Neuronal stem cell (in vitro differentiated cells): ENCODE measurements at regions not wholly inside any gene's neighbourhood (a gene's known extent, or its start where the extent isn't known, plus 50 kb on each side); places are given as distances from the start of the nearest gene placed in this dataset.

ENCODE experiments used
- DNase-seq: peaks from one replicate; pipeline ENCODE4 v3.0.0-alpha.2; 2013; ENCODE audit warnings: low spot score
- H2AFZ ChIP-seq: one replicate; pipeline ENCODE4 v1.6.1; 2013; ENCODE audit warnings: mild to moderate bottlenecking, low read length, inconsistent platforms
- H2AK5ac ChIP-seq: 2 replicates; pipeline ENCODE4 v1.6.1; 2013; ENCODE audit warnings: low read depth, mild to moderate bottlenecking, inconsistent platforms, low read length, moderate library complexity, mixed read lengths
- H2BK120ac ChIP-seq: 2 replicates; pipeline ENCODE4 v1.6.1; 2013; ENCODE audit warnings: low read depth, mild to moderate bottlenecking, inconsistent platforms, low read length, moderate library complexity, mixed read lengths
- H2BK12ac ChIP-seq: one replicate; pipeline ENCODE4 v1.6.1; 2013; ENCODE audit warnings: low read length, inconsistent platforms
- H2BK15ac ChIP-seq: 2 replicates; pipeline ENCODE4 v1.6.1; 2013; ENCODE audit warnings: mild to moderate bottlenecking, low read length, inconsistent platforms, mixed read lengths
- H2BK5ac ChIP-seq: one replicate; pipeline ENCODE4 v1.6.1; 2013; ENCODE audit warnings: inconsistent platforms, mild to moderate bottlenecking, low read length, moderate library complexity
- H3K14ac ChIP-seq: one replicate; pipeline ENCODE4 v1.6.1; 2013; ENCODE audit warnings: low read length, inconsistent platforms
- H3K18ac ChIP-seq: 2 replicates; pipeline ENCODE4 v1.6.1; 2013; ENCODE audit warnings: low read length, inconsistent platforms
- H3K23ac ChIP-seq: 2 replicates; pipeline ENCODE4 v1.6.1; 2013; ENCODE audit warnings: low read depth, mild to moderate bottlenecking, mixed read lengths, low read length, inconsistent platforms; ENCODE audit not compliant: poor library complexity
- H3K27ac ChIP-seq: replicated peaks from 3 replicates; pipeline ENCODE4 v1.5.1; 2013; ENCODE audit warnings: low read length, inconsistent platforms
- H3K27me3 ChIP-seq, 3 experiments: 2 replicates each; pipeline ENCODE4 v1.6.1; 2013; ENCODE audit warnings: low read length in 3 of 3, mild to moderate bottlenecking in 2 of 3, inconsistent platforms in 1 of 3, low read depth in 1 of 3, mixed read lengths in 1 of 3, moderate library complexity in 1 of 3; ENCODE audit not compliant: control insufficient read depth in 3 of 3, insufficient read depth in 3 of 3
- H3K36me3 ChIP-seq, 2 donors: replicated peaks in 1 of 2; 2 replicates each; pipeline ENCODE4 v1.6.1; 2013; ENCODE audit warnings: low read length in 2 of 2; ENCODE audit not compliant: control insufficient read depth in 2 of 2, insufficient read depth in 2 of 2
- H3K4ac ChIP-seq: 2 replicates; pipeline ENCODE4 v1.6.1; 2013; ENCODE audit warnings: inconsistent platforms, mild to moderate bottlenecking, low read length, moderate library complexity
- H3K4me1 ChIP-seq, 2 donors: 1 replicate in 1 of 2; 2 replicates in 1 of 2; pipeline ENCODE4 v1.6.1; 2013; ENCODE audit warnings: low read length in 2 of 2, low read depth in 1 of 2; ENCODE audit not compliant: control insufficient read depth in 2 of 2, insufficient read depth in 1 of 2
- H3K4me2 ChIP-seq: one replicate; pipeline ENCODE4 v1.6.1; 2013; ENCODE audit warnings: mild to moderate bottlenecking, low read length, inconsistent platforms; ENCODE audit not compliant: insufficient read depth, poor library complexity, severe bottlenecking
- H3K4me3 ChIP-seq, 2 donors: 2 replicates each; pipeline ENCODE4 v1.5.1; 2013; ENCODE audit warnings: low read length in 2 of 2, mild to moderate bottlenecking in 2 of 2, inconsistent platforms in 1 of 2, moderate library complexity in 1 of 2
- H3K79me1 ChIP-seq: one replicate; pipeline ENCODE4 v1.6.1; 2013; ENCODE audit warnings: low read depth, mild to moderate bottlenecking, inconsistent platforms, low read length, moderate library complexity
- H3K9ac ChIP-seq: one replicate; pipeline ENCODE4 v1.6.1; 2013; ENCODE audit warnings: mild to moderate bottlenecking, low read depth, low read length, inconsistent platforms; ENCODE audit not compliant: poor library complexity
- H3K9me3 ChIP-seq, 2 donors: replicated peaks in 1 of 2; 2 replicates each; pipeline versions ENCODE3 to v1.6.1; 2013; ENCODE audit warnings: low read length in 2 of 2, mild to moderate bottlenecking in 2 of 2, inconsistent platforms in 1 of 2, low read depth in 1 of 2, mixed read lengths in 1 of 2, moderate library complexity in 1 of 2; ENCODE audit not compliant: control insufficient read depth in 2 of 2, insufficient read depth in 1 of 2
- H4K8ac ChIP-seq: one replicate; pipeline ENCODE4 v1.6.1; 2013; ENCODE audit warnings: low read depth, mild to moderate bottlenecking, inconsistent platforms, low read length, moderate library complexity
- H4K91ac ChIP-seq: one replicate; pipeline ENCODE4 v1.6.1; 2013; ENCODE audit warnings: low read length, low read depth, mild to moderate bottlenecking, inconsistent platforms; ENCODE audit not compliant: poor library complexity
- WGBS, 2 donors: extraction: QIAGEN DNeasy Blood & Tissue Kit; methylation state at CpG; one replicate each; pipeline ENCODE4 v1.1.7; 2013; ENCODE audit warnings: missing lambda C conversion rate in 2 of 2, mixed read lengths in 1 of 2; ENCODE audit not compliant: insufficient read length in 2 of 2, insufficient replicate concordance in 1 of 2; ENCODE audit errors: extremely low coverage in 2 of 2; 5-methylcytosine and 5-hydroxymethylcytosine counted together

- Histone ChIP-seq H3K9ac (no peak overlapping the region), H2AFZ (no peak overlapping the region), H3K79me1 (no peaks in the 10 kb centered on the region), H2BK120ac (no peak overlapping the region), H3K27ac (no peak overlapping the region), H3K4ac (no peak overlapping the region), H3K23ac (no peak overlapping the region), H3K4me1 (no peaks in the 10 kb centered on the region), H2BK15ac (no peak overlapping the region), H4K91ac (no peak overlapping the region), H3K4me3 (no peak overlapping the region), H2BK5ac (no peak overlapping the region), H3K9me3 (no peaks in the 10 kb centered on the region), H4K8ac (no peak overlapping the region), H3K18ac (no peak overlapping the region), H2AK5ac (no peak overlapping the region), H3K27me3 (no peaks in the 10 kb centered on the region), H3K4me2 (no peak overlapping the region), H3K36me3 (no peaks in the 10 kb centered on the region), H3K14ac (no peak overlapping the region), H2BK12ac (no peak overlapping the region)
- WGBS, 2 donors: no CpG with 5 or more reads among the region's 1 CpG
- no peak for DNase-seq
Measured at GRCh38 chr4:187424636-187425035, 570.9 kb upstream of the ZFP42 start.

- H3K23ac ChIP-seq: no peak overlapping the region
- H2BK15ac ChIP-seq: no peak overlapping the region
- no peak overlapping the region for H2BK120ac ChIP-seq
- H2AK5ac ChIP-seq: no peak overlapping the region
- no peak overlapping the region for H3K4ac ChIP-seq
- no peak overlapping the region for H2BK5ac ChIP-seq
- H3K9ac ChIP-seq: no peak overlapping the region
- no peak for DNase-seq
- H4K91ac ChIP-seq: no peak overlapping the region
- no peaks in the 10 kb centered on the region for H3K4me1 ChIP-seq
- no peak overlapping the region for H3K4me3 ChIP-seq
- no CpG with 5 or more reads among the region's 2 CpGs for WGBS, 2 donors
- no peak overlapping the region for H2BK12ac ChIP-seq
- no peaks in the 10 kb centered on the region for H3K79me1 ChIP-seq
- H4K8ac ChIP-seq: no peak overlapping the region
- no peak overlapping the region for H3K27ac ChIP-seq
- H3K9me3 ChIP-seq: no peaks in the 10 kb centered on the region
- H3K27me3 ChIP-seq: no peaks in the 10 kb centered on the region
- H3K18ac ChIP-seq: no peak overlapping the region
- H3K36me3 ChIP-seq: no peaks in the 10 kb centered on the region
- H2AFZ ChIP-seq: no peak overlapping the region
- H3K4me2 ChIP-seq: no peak overlapping the region
- no peak overlapping the region for H3K14ac ChIP-seq
Measured at GRCh38 chr4:187426511-187426910, 569.1 kb upstream of the ZFP42 start.

GRCh38 chr4:187432310-187432709 lies 563.3 kb upstream of the ZFP42 start:
- DNase-seq: no peak
- no peak overlapping the region for H3K9ac ChIP-seq
- H3K23ac ChIP-seq: no peak overlapping the region
- no peaks in the 10 kb centered on the region for H3K79me1 ChIP-seq
- H3K4me2 ChIP-seq: no peak overlapping the region
- H2BK15ac ChIP-seq: no peak overlapping the region
- no peak overlapping the region for H4K91ac ChIP-seq
- H3K4ac ChIP-seq: no peak overlapping the region
- no peak overlapping the region for H2BK120ac ChIP-seq
- no peak overlapping the region for H3K27ac ChIP-seq
- peaks cover 0 to under 1% of the 10 kb centered on the region in 2 donors for H3K9me3 ChIP-seq
- H2BK12ac ChIP-seq: no peak overlapping the region
- no peak overlapping the region for H3K14ac ChIP-seq
- no peak overlapping the region for H3K18ac ChIP-seq
- WGBS, 2 donors: no CpG with 5 or more reads among the region's 7 CpGs
- H4K8ac ChIP-seq: no peak overlapping the region
- H3K36me3 ChIP-seq: no peaks in the 10 kb centered on the region
- H3K4me1 ChIP-seq: no peaks in the 10 kb centered on the region
- H2BK5ac ChIP-seq: no peak overlapping the region
- no peak overlapping the region for H2AFZ ChIP-seq
- H3K27me3 ChIP-seq: no peaks in the 10 kb centered on the region
- H2AK5ac ChIP-seq: no peak overlapping the region
- no peak overlapping the region for H3K4me3 ChIP-seq

GRCh38 chr4:187433141-187433540 lies 562.4 kb upstream of the ZFP42 start:
- Histone ChIP-seq H3K79me1 (no peaks in the 10 kb centered on the region), H3K9ac (no peak overlapping the region), H2BK15ac (no peak overlapping the region), H2BK5ac (no peak overlapping the region), H3K27ac (no peak overlapping the region), H2AFZ (no peak overlapping the region), H2AK5ac (no peak overlapping the region), H3K36me3 (no peaks in the 10 kb centered on the region), H3K4me3 (no peak overlapping the region), H4K91ac (no peak overlapping the region), H2BK12ac (no peak overlapping the region), H3K14ac (no peak overlapping the region), H3K4ac (no peak overlapping the region), H3K4me1 (no peaks in the 10 kb centered on the region), H3K27me3 (no peaks in the 10 kb centered on the region), H3K4me2 (no peak overlapping the region), H2BK120ac (no peak overlapping the region), H4K8ac (no peak overlapping the region), H3K9me3 (peaks cover 0 to 6% of the 10 kb centered on the region in 2 donors), H3K18ac (no peak overlapping the region), H3K23ac (no peak overlapping the region)
- no peak for DNase-seq
- WGBS, 2 donors: no CpG with 5 or more reads among the region's 4 CpGs
